ENCODE measurements at regions not wholly inside any gene's neighbourhood (a gene's known extent, or its start where the extent isn't known, plus 50 kb on each side); places are given as distances from the start of the nearest gene placed in this dataset.
A peak's percentile ranks its signal among the peaks of the same experiment; 100 is the strongest.

GRCh38 chr12:33593753-33594152 is 154.1 kb upstream of the SYT10 start:
- TF ChIP-seq CTCF (IDR thresholded peaks at IDR 0.05) = no peak
- intact Hi-C loops (cut with DNase I, micrococcal nuclease) = no loop called here
- no peaks in the 10 kb centered on the region for H3K36me3 ChIP-seq (ENCODE audit: low read depth)
- no peak for ATAC-seq
- H3K9me3 ChIP-seq = no peaks in the 10 kb centered on the region
- DNase-seq = no peak
- H3K4me1 ChIP-seq (ENCODE audit: low read depth) = no peaks in the 10 kb centered on the region
- H3K4me3 ChIP-seq = no peak overlapping the region

- Histone ChIP-seq H3K4me3 (no peak overlapping the region), H3K4me1 (ENCODE audit: low read depth) (no peaks in the 10 kb centered on the region), H3K9me3 (no peaks in the 10 kb centered on the region), H3K36me3 (ENCODE audit: low read depth) (no peaks in the 10 kb centered on the region)
- TF ChIP-seq CTCF (IDR thresholded peaks at IDR 0.05) = no peak
- no peak for ATAC-seq
- DNase-seq = no peak
- intact Hi-C loops (cut with DNase I, micrococcal nuclease) = no loop called here
These were observed 156.4 kb upstream of the SYT10 start for GRCh38 chr12:33596061-33596460.

GRCh38 chr12:33596814-33597213 is 157.2 kb upstream of the SYT10 start:
- intact Hi-C loops (cut with DNase I, micrococcal nuclease) = no loop called here
- Histone ChIP-seq H3K4me3 (no peak overlapping the region), H3K9me3 (no peaks in the 10 kb centered on the region), H3K4me1 (ENCODE audit: low read depth) (no peaks in the 10 kb centered on the region), H3K36me3 (ENCODE audit: low read depth) (no peaks in the 10 kb centered on the region)
- ATAC-seq = no peak
- DNase-seq = no peak
- no peak for TF ChIP-seq CTCF (IDR thresholded peaks at IDR 0.05)

GRCh38 chr12:33602515-33602914 is 162.9 kb upstream of the SYT10 start:
- DNase-seq (no peak), ATAC-seq (no peak)
- Histone ChIP-seq H3K4me1 (ENCODE audit: low read depth) (no peaks in the 10 kb centered on the region), H3K36me3 (ENCODE audit: low read depth) (no peaks in the 10 kb centered on the region), H3K4me3 (no peak overlapping the region), H3K9me3 (no peaks in the 10 kb centered on the region)
- TF ChIP-seq CTCF (IDR thresholded peaks at IDR 0.05) = no peak
- intact Hi-C loops (cut with DNase I, micrococcal nuclease) = no loop called here

GRCh38 chr12:33605757-33606156 is 166.1 kb upstream of the SYT10 start:
- no peak overlapping the region for H3K4me3 ChIP-seq
- H3K4me1 ChIP-seq (ENCODE audit: low read depth) = no peaks in the 10 kb centered on the region
- intact Hi-C loops (cut with DNase I, micrococcal nuclease) = no loop called here
- no peaks in the 10 kb centered on the region for H3K9me3 ChIP-seq
- peak; percentile 66 for ATAC-seq
- no peak for DNase-seq
- H3K36me3 ChIP-seq (ENCODE audit: low read depth) = no peaks in the 10 kb centered on the region
- TF ChIP-seq CTCF (IDR thresholded peaks at IDR 0.05) = no peak

GRCh38 chr12:33609910-33610309 is 170.3 kb upstream of the SYT10 start:
- DNase-seq (no peak), ATAC-seq (no peak)
- intact Hi-C loops (cut with DNase I, micrococcal nuclease) = no loop called here
- Histone ChIP-seq H3K9me3 (no peaks in the 10 kb centered on the region), H3K36me3 (ENCODE audit: low read depth) (no peaks in the 10 kb centered on the region), H3K4me1 (ENCODE audit: low read depth) (no peaks in the 10 kb centered on the region), H3K4me3 (no peak overlapping the region)
- TF ChIP-seq CTCF (IDR thresholded peaks at IDR 0.05) = no peak

All from mucosa of descending colon (tissue), 3 donors.